Fibroblast of pulmonary artery (primary cell): ENCODE measurements at regions not wholly inside any gene's neighbourhood (a gene's known extent, or its start where the extent isn't known, plus 50 kb on each side); places are given as distances from the start of the nearest gene placed in this dataset.

Experiments
- DNase-seq: peaks from one replicate; pipeline ENCODE4 v3.0.0-alpha.2; 2010; ENCODE audit warnings: low read depth
- H3K4me3 ChIP-seq: replicated peaks from 2 replicates; pipeline ENCODE4 v1.5.1; 2011; ENCODE audit warnings: low read depth, mild to moderate bottlenecking, control low read depth, low read length, moderate library complexity
- TF ChIP-seq, protein P1 (sequence below): IDR thresholded peaks from 2 replicates; pipeline ENCODE4 v1.5.1; 2011; ENCODE audit warnings: mild to moderate bottlenecking, control low read depth, low read length, inconsistent platforms; ENCODE audit errors: missing control alignments

DNA sequence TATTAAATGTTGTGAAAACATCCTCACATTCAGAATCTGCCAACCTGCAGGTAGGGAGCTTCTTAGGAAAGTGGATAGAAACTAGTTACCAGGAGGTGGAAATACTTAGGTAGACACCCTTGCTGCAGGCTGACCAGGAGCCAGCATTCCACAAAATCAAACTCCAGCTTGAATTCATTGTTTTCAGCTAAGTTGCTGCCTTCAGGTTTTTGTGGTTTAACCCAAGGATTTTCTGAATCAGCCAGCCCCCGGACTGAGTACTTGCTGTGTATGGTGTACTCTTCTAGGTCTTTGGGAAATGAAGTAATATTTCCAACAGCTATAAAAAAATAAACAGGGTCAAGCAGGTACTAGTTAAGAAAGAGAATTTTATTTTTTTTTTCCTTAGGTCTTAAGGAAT lies 192.1 kb upstream of the CHST9 start:
- H3K4me3 ChIP-seq, result no peak overlapping the region
- TF ChIP-seq, protein P1, sequence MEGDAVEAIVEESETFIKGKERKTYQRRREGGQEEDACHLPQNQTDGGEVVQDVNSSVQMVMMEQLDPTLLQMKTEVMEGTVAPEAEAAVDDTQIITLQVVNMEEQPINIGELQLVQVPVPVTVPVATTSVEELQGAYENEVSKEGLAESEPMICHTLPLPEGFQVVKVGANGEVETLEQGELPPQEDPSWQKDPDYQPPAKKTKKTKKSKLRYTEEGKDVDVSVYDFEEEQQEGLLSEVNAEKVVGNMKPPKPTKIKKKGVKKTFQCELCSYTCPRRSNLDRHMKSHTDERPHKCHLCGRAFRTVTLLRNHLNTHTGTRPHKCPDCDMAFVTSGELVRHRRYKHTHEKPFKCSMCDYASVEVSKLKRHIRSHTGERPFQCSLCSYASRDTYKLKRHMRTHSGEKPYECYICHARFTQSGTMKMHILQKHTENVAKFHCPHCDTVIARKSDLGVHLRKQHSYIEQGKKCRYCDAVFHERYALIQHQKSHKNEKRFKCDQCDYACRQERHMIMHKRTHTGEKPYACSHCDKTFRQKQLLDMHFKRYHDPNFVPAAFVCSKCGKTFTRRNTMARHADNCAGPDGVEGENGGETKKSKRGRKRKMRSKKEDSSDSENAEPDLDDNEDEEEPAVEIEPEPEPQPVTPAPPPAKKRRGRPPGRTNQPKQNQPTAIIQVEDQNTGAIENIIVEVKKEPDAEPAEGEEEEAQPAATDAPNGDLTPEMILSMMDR, result no peak
- DNase-seq, result no peak

- TF ChIP-seq, protein P1, result no peak
- H3K4me3 ChIP-seq, result no peak overlapping the region
- DNase-seq, result no peak
Measured at GRCh38 chr18:27372386-27372785, 187.3 kb upstream of the CHST9 start.

- DNase-seq, result no peak
- H3K4me3 ChIP-seq, result no peak overlapping the region
- TF ChIP-seq, protein P1, result no peak
Measured at GRCh38 chr18:27366665-27367064, 181.6 kb upstream of the CHST9 start.

- DNase-seq, result no peak
- TF ChIP-seq, protein P1, result no peak
- H3K4me3 ChIP-seq, result no peak overlapping the region
Measured at GRCh38 chr18:27366151-27366550, 181.0 kb upstream of the CHST9 start.

DNA sequence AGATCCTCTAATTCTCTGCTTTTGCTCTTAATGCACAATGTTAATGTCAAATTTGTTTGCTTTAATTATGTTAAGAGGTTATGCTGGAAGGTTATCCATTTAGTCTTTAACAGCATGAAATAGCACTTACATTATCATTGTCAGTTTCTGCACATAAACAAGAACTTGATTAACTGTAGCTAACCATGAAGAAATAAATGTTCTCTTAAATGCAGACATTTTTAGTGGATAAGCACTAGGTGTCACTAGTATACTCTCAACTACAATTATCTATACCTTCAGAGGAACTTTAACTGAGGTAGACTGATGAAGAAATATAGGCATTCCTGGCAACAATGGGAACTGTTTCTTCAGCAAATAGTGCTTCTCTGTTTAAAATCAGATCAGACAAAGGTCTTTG lies 178.8 kb upstream of the CHST9 start:
- no peak overlapping the region for H3K4me3 ChIP-seq
- TF ChIP-seq, protein P1, result peak; percentile 9
- DNase-seq, result peak; percentile 8

- TF ChIP-seq, protein P1, result no peak
- DNase-seq, result no peak
- no peak overlapping the region for H3K4me3 ChIP-seq
Measured at GRCh38 chr18:27361477-27361876, 176.4 kb upstream of the CHST9 start.

DNA sequence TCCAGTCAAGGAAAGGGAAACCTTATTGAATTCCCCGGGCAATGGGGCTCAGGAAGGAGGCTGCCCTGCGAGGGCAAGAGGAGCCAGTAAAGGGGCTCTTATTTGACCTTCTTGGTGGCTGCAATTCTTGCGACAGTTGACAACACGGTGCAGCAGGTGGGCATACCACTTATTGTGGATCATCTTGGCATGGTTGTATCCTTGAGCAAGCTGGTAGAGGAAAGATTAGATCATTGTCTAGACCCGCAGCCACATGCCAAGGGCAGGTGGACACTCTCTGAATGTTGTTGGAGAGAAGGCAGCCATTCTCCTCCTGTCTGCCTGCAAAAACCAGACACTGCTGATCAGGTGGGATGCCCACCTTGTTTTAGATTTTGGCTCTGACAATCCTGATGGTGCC lies 170.2 kb upstream of the CHST9 start:
- DNase-seq, result no peak
- H3K4me3 ChIP-seq, result no peak overlapping the region
- TF ChIP-seq, protein P1, result no peak
